C4-2B (cell line): ENCODE measurements at regions not wholly inside any gene's neighbourhood (a gene's known extent, or its start where the extent isn't known, plus 50 kb on each side); places are given as distances from the start of the nearest gene placed in this dataset.

Source experiments
- CTCF ChIP-seq: fragments of 450-650 bp; conservative IDR thresholded peaks from 2 replicates; pipeline ENCODE4 v1.5.1; 2017; ENCODE audit warnings: mild to moderate bottlenecking
- ZFX ChIP-seq: fragments of 450-650 bp; IDR thresholded peaks from 2 replicates; pipeline ENCODE4 v1.6.1; 2017

- TF ChIP-seq CTCF: no peak
- no peak for TF ChIP-seq ZFX
Observed at GRCh38 chr1:112769611-112770010, 54.5 kb upstream of the PPM1J start.
